ENCODE measurements at regions not wholly inside any gene's neighbourhood (a gene's known extent, or its start where the extent isn't known, plus 50 kb on each side); places are given as distances from the start of the nearest gene placed in this dataset.
"Not testable (repeated sequence)": the region's sequence is repeated elsewhere in the genome, so short reads cannot be mapped to it uniquely, and the experiment has no call there.

GRCh38 chr4:3629665-3630064 lies 97.4 kb upstream of the LRPAP1 start:
- TF ChIP-seq, protein P1, sequence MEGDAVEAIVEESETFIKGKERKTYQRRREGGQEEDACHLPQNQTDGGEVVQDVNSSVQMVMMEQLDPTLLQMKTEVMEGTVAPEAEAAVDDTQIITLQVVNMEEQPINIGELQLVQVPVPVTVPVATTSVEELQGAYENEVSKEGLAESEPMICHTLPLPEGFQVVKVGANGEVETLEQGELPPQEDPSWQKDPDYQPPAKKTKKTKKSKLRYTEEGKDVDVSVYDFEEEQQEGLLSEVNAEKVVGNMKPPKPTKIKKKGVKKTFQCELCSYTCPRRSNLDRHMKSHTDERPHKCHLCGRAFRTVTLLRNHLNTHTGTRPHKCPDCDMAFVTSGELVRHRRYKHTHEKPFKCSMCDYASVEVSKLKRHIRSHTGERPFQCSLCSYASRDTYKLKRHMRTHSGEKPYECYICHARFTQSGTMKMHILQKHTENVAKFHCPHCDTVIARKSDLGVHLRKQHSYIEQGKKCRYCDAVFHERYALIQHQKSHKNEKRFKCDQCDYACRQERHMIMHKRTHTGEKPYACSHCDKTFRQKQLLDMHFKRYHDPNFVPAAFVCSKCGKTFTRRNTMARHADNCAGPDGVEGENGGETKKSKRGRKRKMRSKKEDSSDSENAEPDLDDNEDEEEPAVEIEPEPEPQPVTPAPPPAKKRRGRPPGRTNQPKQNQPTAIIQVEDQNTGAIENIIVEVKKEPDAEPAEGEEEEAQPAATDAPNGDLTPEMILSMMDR (IDR thresholded peaks at IDR 0.05; ENCODE audit: poor library complexity, severe bottlenecking) = no peak

DNA sequence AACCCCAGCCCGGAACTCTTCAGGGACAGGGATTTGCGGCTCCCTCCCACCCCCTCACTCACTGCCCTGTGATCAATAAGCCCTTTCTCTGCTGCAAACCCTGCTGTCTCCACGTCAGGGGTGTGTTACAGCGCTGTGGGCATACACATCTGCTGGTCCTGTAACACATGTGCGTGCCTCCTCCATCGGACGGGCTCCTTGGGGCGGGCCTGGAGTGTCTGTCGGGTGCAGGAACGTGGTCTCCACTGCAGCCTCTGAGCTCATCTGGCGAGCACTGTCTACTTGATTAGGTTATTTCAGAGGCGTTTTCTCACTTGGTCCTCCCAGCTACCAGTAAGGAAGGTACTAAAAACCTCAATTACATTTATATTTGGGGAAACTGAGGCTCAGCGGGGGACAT lies 97.0 kb upstream of the LRPAP1 start:
- not testable (repeated sequence) for ATAC-seq (ENCODE audit: low read depth); H3K9me3 ChIP-seq (ENCODE audit: severe bottlenecking); H3K36me3 ChIP-seq (ENCODE audit: low read depth); H3K4me3 ChIP-seq (ENCODE audit: severe bottlenecking); H3K4me1 ChIP-seq (ENCODE audit: insufficient read depth, poor library complexity, severe bottlenecking); DNase-seq (ENCODE audit: low spot score); H3K27ac ChIP-seq (ENCODE audit: poor library complexity, severe bottlenecking)
- H3K27me3 ChIP-seq (ENCODE audit: insufficient read depth, poor library complexity, severe bottlenecking) = peaks cover 14% of the 10 kb centered on the region

More at GRCh38 chr4:3629665-3630064, 97.4 kb upstream of the LRPAP1 start:
- ATAC-seq (ENCODE audit: low read depth) (no peak), DNase-seq (ENCODE audit: low spot score) (peak; percentile 30)
- H3K4me1 ChIP-seq (ENCODE audit: insufficient read depth, poor library complexity, severe bottlenecking) = no peaks in the 10 kb centered on the region
- no peak overlapping the region for H3K27ac ChIP-seq (ENCODE audit: poor library complexity, severe bottlenecking)
- no peaks in the 10 kb centered on the region for H3K9me3 ChIP-seq (ENCODE audit: severe bottlenecking)
- H3K36me3 ChIP-seq (ENCODE audit: low read depth) = no peaks in the 10 kb centered on the region
- H3K27me3 ChIP-seq (ENCODE audit: insufficient read depth, poor library complexity, severe bottlenecking) = peaks cover 14% of the 10 kb centered on the region
- H3K4me3 ChIP-seq (ENCODE audit: severe bottlenecking) = no peak overlapping the region

GRCh38 chr4:3628868-3629175 lies 96.6 kb upstream of the LRPAP1 start:
- TF ChIP-seq, protein P1 (IDR thresholded peaks at IDR 0.05; ENCODE audit: poor library complexity, severe bottlenecking) = no peak
- Histone ChIP-seq H3K4me1 (ENCODE audit: insufficient read depth, poor library complexity, severe bottlenecking) (no peaks in the 10 kb centered on the region), H3K9me3 (ENCODE audit: severe bottlenecking) (no peaks in the 10 kb centered on the region)

DNA sequence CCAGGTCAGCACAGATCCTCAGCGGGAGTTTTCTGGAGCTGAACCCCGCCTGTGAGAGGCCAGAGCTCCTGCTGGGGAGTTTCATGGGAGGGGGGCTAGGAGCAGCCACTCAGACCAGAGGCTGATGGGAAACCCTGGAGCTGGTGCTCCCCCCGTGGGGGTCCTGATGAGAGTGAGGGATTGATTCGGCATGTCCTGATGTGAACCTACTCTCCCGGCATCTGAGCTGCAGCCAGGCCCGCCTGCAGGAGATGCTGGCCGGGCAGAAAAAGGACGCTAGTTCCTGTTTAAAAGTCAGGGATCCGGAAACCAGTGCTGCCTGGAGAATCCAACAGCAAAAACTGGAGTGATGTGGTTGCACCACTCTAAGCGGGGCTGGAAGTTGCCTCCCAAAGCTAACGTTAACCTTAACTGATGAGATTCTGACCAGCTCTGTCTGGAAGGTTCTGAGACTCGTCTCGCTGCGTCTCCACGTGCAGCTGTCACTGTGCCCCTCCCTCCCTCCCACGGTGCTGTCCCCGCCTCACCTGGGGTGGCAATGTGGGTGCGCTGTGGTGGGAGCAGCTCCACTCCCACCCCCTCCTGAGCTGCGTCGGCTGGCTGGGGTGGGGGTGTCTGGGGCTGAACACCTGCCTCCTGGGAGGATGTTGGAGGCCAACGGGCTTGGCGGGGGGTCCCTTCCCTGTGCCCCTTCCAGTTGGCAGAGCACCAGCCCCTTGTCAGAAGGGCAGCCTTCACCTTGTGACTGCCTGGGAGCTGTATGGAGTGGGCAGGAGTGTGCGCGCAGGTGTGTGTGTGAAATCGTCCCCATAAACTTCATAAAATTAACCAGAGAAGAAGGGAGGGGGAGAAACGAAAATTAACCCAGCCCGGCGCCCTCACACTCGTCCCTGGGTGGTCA lies 96.0 kb upstream of the LRPAP1 start:
- not testable (repeated sequence) for H3K4me1 ChIP-seq (ENCODE audit: insufficient read depth, poor library complexity, severe bottlenecking); H3K36me3 ChIP-seq (ENCODE audit: low read depth); ATAC-seq (ENCODE audit: low read depth)

More at GRCh38 chr4:3628868-3629175, 96.6 kb upstream of the LRPAP1 start:
- no peak overlapping the region for H3K4me3 ChIP-seq (ENCODE audit: severe bottlenecking)
- no peak overlapping the region for H3K27ac ChIP-seq (ENCODE audit: poor library complexity, severe bottlenecking)
- ATAC-seq (ENCODE audit: low read depth) (no peak), DNase-seq (ENCODE audit: low spot score) (peak; percentile 37)
- peaks cover 14% of the 10 kb centered on the region for H3K27me3 ChIP-seq (ENCODE audit: insufficient read depth, poor library complexity, severe bottlenecking)
- H3K36me3 ChIP-seq (ENCODE audit: low read depth) = no peaks in the 10 kb centered on the region

DNA sequence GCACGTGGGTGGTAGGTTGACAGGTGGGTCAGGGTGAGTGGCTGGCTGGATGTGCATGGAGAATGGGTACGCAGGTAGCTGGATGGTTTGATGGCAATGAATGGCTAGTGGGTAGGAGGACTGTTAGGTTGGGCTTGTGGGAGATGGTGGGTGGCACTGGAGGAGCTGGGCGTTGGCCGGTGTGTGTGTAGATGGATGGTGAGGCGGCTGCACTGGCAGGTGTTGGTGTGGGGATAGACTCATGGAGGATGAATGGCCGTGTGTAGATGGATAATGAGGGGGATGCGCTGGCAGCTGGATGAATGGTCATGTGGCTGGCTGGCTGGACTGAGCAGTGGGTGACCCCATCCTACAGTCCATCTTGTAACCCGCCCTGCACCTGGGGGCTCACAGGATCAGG lies 95.2 kb upstream of the LRPAP1 start:
- H3K27me3 ChIP-seq (ENCODE audit: insufficient read depth, poor library complexity, severe bottlenecking) = peaks cover 14% of the 10 kb centered on the region
- H3K4me3 ChIP-seq (ENCODE audit: severe bottlenecking); DNase-seq (ENCODE audit: low spot score); ATAC-seq (ENCODE audit: low read depth); H3K9me3 ChIP-seq (ENCODE audit: severe bottlenecking); H3K36me3 ChIP-seq (ENCODE audit: low read depth); H3K27ac ChIP-seq (ENCODE audit: poor library complexity, severe bottlenecking); H3K4me1 ChIP-seq (ENCODE audit: insufficient read depth, poor library complexity, severe bottlenecking): not testable (repeated sequence)

More for the DNA sequence above, 96.0 kb upstream of the LRPAP1 start:
- H3K27me3 ChIP-seq (ENCODE audit: insufficient read depth, poor library complexity, severe bottlenecking) = peaks cover 14% of the 10 kb centered on the region
- H3K27ac ChIP-seq (ENCODE audit: poor library complexity, severe bottlenecking); H3K4me3 ChIP-seq (ENCODE audit: severe bottlenecking); DNase-seq (ENCODE audit: low spot score); H3K9me3 ChIP-seq (ENCODE audit: severe bottlenecking): not testable (repeated sequence)

DNA sequence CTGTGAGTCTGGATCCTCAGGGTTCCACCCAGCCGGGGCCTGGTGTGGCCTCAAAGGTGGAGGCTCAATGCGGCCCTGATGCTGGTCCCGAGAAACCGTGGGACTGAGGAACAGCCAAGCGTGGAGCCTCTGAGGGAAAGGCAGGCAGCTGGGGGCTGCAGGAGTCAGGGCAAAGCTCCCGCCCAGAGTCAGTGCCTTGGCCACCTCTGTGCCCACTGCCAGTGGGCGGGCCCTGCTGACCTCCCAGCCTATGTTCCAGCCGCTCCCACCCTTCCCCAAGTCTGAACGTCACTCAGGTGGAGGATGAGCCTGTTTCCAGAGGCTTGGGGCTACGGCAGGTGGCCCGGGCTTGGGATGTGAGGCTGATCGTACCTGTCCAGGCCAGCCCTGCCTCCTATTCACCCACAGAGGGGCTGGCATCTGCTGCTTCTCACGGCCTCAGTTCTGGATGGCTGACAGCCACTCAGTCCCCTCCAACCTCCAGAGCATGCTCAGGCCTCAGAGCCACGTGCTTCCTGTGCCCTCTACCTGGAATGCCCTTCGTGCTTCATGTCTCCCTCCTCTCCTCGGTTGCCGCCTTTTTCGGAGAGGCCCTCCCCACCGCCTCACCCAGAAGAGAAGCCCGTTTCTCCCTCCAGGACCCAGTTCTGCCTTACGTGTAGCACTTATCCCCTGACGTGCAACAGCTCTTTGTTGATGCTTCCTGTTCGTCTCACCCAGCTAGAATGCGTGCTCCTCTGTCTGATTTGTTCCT lies 94.1 kb upstream of the LRPAP1 start:
- H3K27ac ChIP-seq (ENCODE audit: poor library complexity, severe bottlenecking); DNase-seq (ENCODE audit: low spot score); H3K4me3 ChIP-seq (ENCODE audit: severe bottlenecking); H3K4me1 ChIP-seq (ENCODE audit: insufficient read depth, poor library complexity, severe bottlenecking); H3K9me3 ChIP-seq (ENCODE audit: severe bottlenecking); ATAC-seq (ENCODE audit: low read depth); H3K36me3 ChIP-seq (ENCODE audit: low read depth): not testable (repeated sequence)
- H3K27me3 ChIP-seq (ENCODE audit: insufficient read depth, poor library complexity, severe bottlenecking) = peaks cover 14% of the 10 kb centered on the region

- H3K27me3 ChIP-seq (ENCODE audit: insufficient read depth, poor library complexity, severe bottlenecking) = peaks cover 14% of the 10 kb centered on the region
These were observed 93.2 kb upstream of the LRPAP1 start for GRCh38 chr4:3625286-3625875.

GRCh38 chr4:3623809-3624329 lies 91.6 kb upstream of the LRPAP1 start:
- not testable (repeated sequence) for ATAC-seq (ENCODE audit: low read depth); DNase-seq (ENCODE audit: low spot score); H3K36me3 ChIP-seq (ENCODE audit: low read depth); H3K9me3 ChIP-seq (ENCODE audit: severe bottlenecking); H3K27ac ChIP-seq (ENCODE audit: poor library complexity, severe bottlenecking); H3K4me3 ChIP-seq (ENCODE audit: severe bottlenecking); H3K4me1 ChIP-seq (ENCODE audit: insufficient read depth, poor library complexity, severe bottlenecking)
- peaks cover 14% of the 10 kb centered on the region for H3K27me3 ChIP-seq (ENCODE audit: insufficient read depth, poor library complexity, severe bottlenecking)

More at GRCh38 chr4:3625286-3625875, 93.2 kb upstream of the LRPAP1 start:
- H3K4me1 ChIP-seq (ENCODE audit: insufficient read depth, poor library complexity, severe bottlenecking); H3K27ac ChIP-seq (ENCODE audit: poor library complexity, severe bottlenecking); H3K36me3 ChIP-seq (ENCODE audit: low read depth); DNase-seq (ENCODE audit: low spot score); H3K4me3 ChIP-seq (ENCODE audit: severe bottlenecking); H3K9me3 ChIP-seq (ENCODE audit: severe bottlenecking); ATAC-seq (ENCODE audit: low read depth): not testable (repeated sequence)
